Glutamatergic neuron (in vitro differentiated cells): ENCODE measurements at regions not wholly inside any gene's neighbourhood (a gene's known extent, or its start where the extent isn't known, plus 50 kb on each side); places are given as distances from the start of the nearest gene placed in this dataset.

Experiments used
- DNase-seq: peaks from one replicate; pipeline ENCODE4 v3.0.0; 2022
- H3K27ac Mint-ChIP-seq: one replicate; pipeline ENCODE4 v1.8.0; 2020; ENCODE audit warnings: mild to moderate bottlenecking, mixed read lengths, inconsistent platforms; ENCODE audit not compliant: unreplicated experiment
- H3K27me3 Mint-ChIP-seq: one replicate; pipeline ENCODE4 v1.8.0; 2020; ENCODE audit warnings: mild to moderate bottlenecking, moderate library complexity, mixed read lengths, inconsistent platforms; ENCODE audit not compliant: unreplicated experiment
- H3K36me3 Mint-ChIP-seq: one replicate; pipeline ENCODE4 v1.8.0; 2020; ENCODE audit warnings: mild to moderate bottlenecking, mixed read lengths, inconsistent platforms; ENCODE audit not compliant: unreplicated experiment
- H3K4me1 Mint-ChIP-seq: one replicate; pipeline ENCODE4 v1.8.0; 2020; ENCODE audit warnings: mild to moderate bottlenecking, low read depth, mixed read lengths, inconsistent platforms; ENCODE audit not compliant: unreplicated experiment
- H3K4me3 Mint-ChIP-seq: one replicate; pipeline ENCODE4 v1.8.0; 2020; ENCODE audit warnings: mild to moderate bottlenecking, mixed read lengths, inconsistent platforms; ENCODE audit not compliant: unreplicated experiment
- H3K9me3 Mint-ChIP-seq: one replicate; pipeline ENCODE4 v1.8.0; 2020; ENCODE audit warnings: mild to moderate bottlenecking, moderate library complexity, mixed read lengths, inconsistent platforms; ENCODE audit not compliant: unreplicated experiment
- CTCF ChIP-seq: fragments of 200-600 bp; sonication (generic); IDR thresholded peaks from one replicate; pipeline ENCODE4 v1.5.0; 2021; ENCODE audit not compliant: partially characterized antibody, unreplicated experiment

- H3K36me3 Mint-ChIP-seq = peaks cover 7% of the 10 kb centered on the region
- peaks cover 5% of the 10 kb centered on the region for H3K9me3 Mint-ChIP-seq
- no peaks in the 10 kb centered on the region for H3K27me3 Mint-ChIP-seq
- H3K27ac Mint-ChIP-seq = no peak overlapping the region
- no peak for TF ChIP-seq CTCF
- no peak overlapping the region for H3K4me3 Mint-ChIP-seq
- DNase-seq = no peak
- H3K4me1 Mint-ChIP-seq = no peaks in the 10 kb centered on the region
Measured at GRCh38 chr12:31821484-31821883, 92.7 kb upstream of the AMN1 start.

GRCh38 chr12:31820832-31821231, 92.0 kb upstream of the AMN1 start:
- H3K4me3 Mint-ChIP-seq = no peak overlapping the region
- no peak for DNase-seq
- H3K36me3 Mint-ChIP-seq = peaks cover 4% of the 10 kb centered on the region
- peaks cover 5% of the 10 kb centered on the region for H3K9me3 Mint-ChIP-seq
- no peaks in the 10 kb centered on the region for H3K4me1 Mint-ChIP-seq
- H3K27me3 Mint-ChIP-seq = no peaks in the 10 kb centered on the region
- TF ChIP-seq CTCF = no peak
- H3K27ac Mint-ChIP-seq = no peak overlapping the region

GRCh38 chr12:31819427-31819826, 90.6 kb upstream of the AMN1 start:
- no peak for DNase-seq

GRCh38 chr12:31818623-31819268, 89.9 kb upstream of the AMN1 start:
- no peaks in the 10 kb centered on the region for H3K4me1 Mint-ChIP-seq

More at GRCh38 chr12:31819427-31819826, 90.6 kb upstream of the AMN1 start:
- no peak for TF ChIP-seq CTCF
- H3K4me3 Mint-ChIP-seq = no peak overlapping the region
- H3K27me3 Mint-ChIP-seq = no peaks in the 10 kb centered on the region
- peaks cover 3% of the 10 kb centered on the region for H3K9me3 Mint-ChIP-seq
- no peak overlapping the region for H3K27ac Mint-ChIP-seq
- H3K36me3 Mint-ChIP-seq = no peaks in the 10 kb centered on the region
- H3K4me1 Mint-ChIP-seq = no peaks in the 10 kb centered on the region

More at GRCh38 chr12:31818623-31819268, 89.9 kb upstream of the AMN1 start:
- Mint-ChIP-seq H3K36me3 (no peaks in the 10 kb centered on the region), H3K4me3 (no peak overlapping the region), H3K9me3 (peaks cover 3% of the 10 kb centered on the region), H3K27me3 (no peaks in the 10 kb centered on the region), H3K27ac (no peak overlapping the region)
- DNase-seq = no peak
- no peak for TF ChIP-seq CTCF
